ENCODE measurements at regions not wholly inside any gene's neighbourhood (a gene's known extent, or its start where the extent isn't known, plus 50 kb on each side); places are given as distances from the start of the nearest gene placed in this dataset.

DNA sequence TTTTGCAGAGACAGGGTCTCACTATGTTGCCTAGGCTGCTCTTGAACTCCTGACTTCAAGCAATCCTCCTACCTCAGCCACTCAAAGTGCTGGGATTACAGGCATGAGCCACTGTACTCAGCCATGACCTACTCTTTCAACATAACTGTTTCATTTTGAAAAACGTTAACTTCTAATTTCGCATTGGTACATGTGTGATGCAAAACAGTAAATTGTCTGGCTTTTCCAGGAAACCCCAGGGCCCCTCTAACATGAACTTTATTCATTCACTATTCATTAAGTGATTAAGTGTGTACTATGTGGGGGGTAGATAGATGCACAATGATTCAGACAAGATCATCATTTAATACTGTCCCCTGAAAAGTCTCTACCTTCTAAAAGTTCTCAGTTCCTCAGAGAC lies 364.9 kb downstream of the SS18 start:
- TF ChIP-seq EZH2 (IDR thresholded peaks at IDR 0.05; ENCODE audit: low read length): no peak
- TF ChIP-seq, protein P1, sequence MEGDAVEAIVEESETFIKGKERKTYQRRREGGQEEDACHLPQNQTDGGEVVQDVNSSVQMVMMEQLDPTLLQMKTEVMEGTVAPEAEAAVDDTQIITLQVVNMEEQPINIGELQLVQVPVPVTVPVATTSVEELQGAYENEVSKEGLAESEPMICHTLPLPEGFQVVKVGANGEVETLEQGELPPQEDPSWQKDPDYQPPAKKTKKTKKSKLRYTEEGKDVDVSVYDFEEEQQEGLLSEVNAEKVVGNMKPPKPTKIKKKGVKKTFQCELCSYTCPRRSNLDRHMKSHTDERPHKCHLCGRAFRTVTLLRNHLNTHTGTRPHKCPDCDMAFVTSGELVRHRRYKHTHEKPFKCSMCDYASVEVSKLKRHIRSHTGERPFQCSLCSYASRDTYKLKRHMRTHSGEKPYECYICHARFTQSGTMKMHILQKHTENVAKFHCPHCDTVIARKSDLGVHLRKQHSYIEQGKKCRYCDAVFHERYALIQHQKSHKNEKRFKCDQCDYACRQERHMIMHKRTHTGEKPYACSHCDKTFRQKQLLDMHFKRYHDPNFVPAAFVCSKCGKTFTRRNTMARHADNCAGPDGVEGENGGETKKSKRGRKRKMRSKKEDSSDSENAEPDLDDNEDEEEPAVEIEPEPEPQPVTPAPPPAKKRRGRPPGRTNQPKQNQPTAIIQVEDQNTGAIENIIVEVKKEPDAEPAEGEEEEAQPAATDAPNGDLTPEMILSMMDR (optimal IDR thresholded peaks at IDR 0.05 in 1 of 3, IDR thresholded peaks at IDR 0.05 in 1 of 3, conservative IDR thresholded peaks at IDR 0.05 in 1 of 3; ENCODE audit: extremely low read depth in 1 of 3, insufficient read depth in 2 of 3, low read length in 3 of 3): no peak
- Histone ChIP-seq H3K4me3 (ENCODE audit: control insufficient read depth in 2 of 3, extremely low read depth in 1 of 3, insufficient read depth in 2 of 3, low read depth in 1 of 3, low read length in 3 of 3) (no peak overlapping the region), H3K9me1 (ENCODE audit: control insufficient read depth, extremely low read depth, insufficient read depth, low read length) (no peaks in the 10 kb centered on the region), H3K4me2 (ENCODE audit: control insufficient read depth, extremely low read depth, insufficient read depth, low read depth, low read length) (no peak overlapping the region), H2AFZ (ENCODE audit: control insufficient read depth, low read length) (no peak overlapping the region), H3K36me3 (ENCODE audit: control insufficient read depth in 2 of 2, extremely low read depth in 1 of 2, insufficient read depth in 2 of 2, low read length in 2 of 2) (no peaks in the 10 kb centered on the region), H3K27ac (ENCODE audit: control insufficient read depth, insufficient read depth, low read length) (no peak overlapping the region), H3K27me3 (ENCODE audit: control insufficient read depth, extremely low read depth, insufficient read depth, low read length) (no peaks in the 10 kb centered on the region), H3K4me1 (ENCODE audit: control insufficient read depth, extremely low read depth, insufficient read depth, low read length) (no peaks in the 10 kb centered on the region), H4K20me1 (ENCODE audit: control insufficient read depth, extremely low read depth, insufficient read depth, low read length) (no peaks in the 10 kb centered on the region), H3K9me3 (ENCODE audit: control insufficient read depth, low read depth, low read length) (no peaks in the 10 kb centered on the region), H3K9ac (ENCODE audit: control insufficient read depth, extremely low read depth, insufficient read depth, low read length) (no peak overlapping the region), H3K79me2 (ENCODE audit: control insufficient read depth, insufficient read depth, low read length) (no peaks in the 10 kb centered on the region)
- dilution Hi-C loops (cut with MboI; ENCODE audit: extremely low pct_ligation_motif_present, low sequenced_read_pairs): no loop called here
- FAIRE-seq (no peak), DNase-seq (ENCODE audit: low read depth, low spot score) (no peak)

DNA sequence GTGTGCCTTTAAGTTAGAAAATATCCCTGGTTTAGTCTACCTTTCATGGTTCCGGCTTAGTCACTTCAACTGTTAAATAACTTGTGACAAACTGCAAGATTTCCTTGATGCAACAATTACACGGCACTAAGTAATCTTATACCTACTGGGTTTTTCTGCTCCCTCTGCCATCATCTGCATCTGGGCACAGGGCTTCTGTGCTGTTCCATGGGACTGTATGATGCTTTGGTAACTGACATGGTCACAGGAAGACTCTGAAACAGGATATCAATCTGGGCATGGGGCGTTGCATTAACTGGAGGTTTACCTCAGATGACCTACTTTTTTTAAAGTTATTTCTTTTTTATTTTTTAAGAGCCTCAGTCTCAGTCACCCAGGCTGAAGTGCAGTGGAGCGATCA lies 365.4 kb downstream of the SS18 start:
- Histone ChIP-seq H3K36me3 (ENCODE audit: control insufficient read depth in 2 of 2, extremely low read depth in 1 of 2, insufficient read depth in 2 of 2, low read length in 2 of 2) (no peaks in the 10 kb centered on the region), H3K9ac (ENCODE audit: control insufficient read depth, extremely low read depth, insufficient read depth, low read length) (no peak overlapping the region), H3K79me2 (ENCODE audit: control insufficient read depth, insufficient read depth, low read length) (no peaks in the 10 kb centered on the region), H3K9me3 (ENCODE audit: control insufficient read depth, low read depth, low read length) (no peaks in the 10 kb centered on the region), H3K4me2 (ENCODE audit: control insufficient read depth, extremely low read depth, insufficient read depth, low read depth, low read length) (no peak overlapping the region), H3K4me3 (ENCODE audit: control insufficient read depth in 2 of 3, extremely low read depth in 1 of 3, insufficient read depth in 2 of 3, low read depth in 1 of 3, low read length in 3 of 3) (no peak overlapping the region), H3K4me1 (ENCODE audit: control insufficient read depth, extremely low read depth, insufficient read depth, low read length) (no peaks in the 10 kb centered on the region), H2AFZ (ENCODE audit: control insufficient read depth, low read length) (no peak overlapping the region), H4K20me1 (ENCODE audit: control insufficient read depth, extremely low read depth, insufficient read depth, low read length) (no peaks in the 10 kb centered on the region), H3K9me1 (ENCODE audit: control insufficient read depth, extremely low read depth, insufficient read depth, low read length) (no peaks in the 10 kb centered on the region), H3K27me3 (ENCODE audit: control insufficient read depth, extremely low read depth, insufficient read depth, low read length) (no peaks in the 10 kb centered on the region), H3K27ac (ENCODE audit: control insufficient read depth, insufficient read depth, low read length) (no peak overlapping the region)
- DNase-seq (ENCODE audit: low read depth, low spot score): no peak
- dilution Hi-C loops (cut with MboI; ENCODE audit: extremely low pct_ligation_motif_present, low sequenced_read_pairs): no loop called here
- no peak for TF ChIP-seq EZH2 (IDR thresholded peaks at IDR 0.05; ENCODE audit: low read length)
- TF ChIP-seq, protein P1 (optimal IDR thresholded peaks at IDR 0.05 in 1 of 3, IDR thresholded peaks at IDR 0.05 in 1 of 3, conservative IDR thresholded peaks at IDR 0.05 in 1 of 3; ENCODE audit: extremely low read depth in 1 of 3, insufficient read depth in 2 of 3, low read length in 3 of 3): no peak
- FAIRE-seq: no peak

Measured in keratinocyte (primary cell).